NCI-H510A (cell line): ENCODE measurements at regions not wholly inside any gene's neighbourhood (a gene's known extent, or its start where the extent isn't known, plus 50 kb on each side); places are given as distances from the start of the nearest gene placed in this dataset.

ENCODE experiments used
- DNase-seq: peaks from one replicate; lab custom pipeline; 2025; lab: John Stamatoyannopoulos, UW

GRCh38 chr13:31049083-31049482 lies 112.6 kb downstream of the HSPH1 start:
- DNase-seq: no peak

DNA sequence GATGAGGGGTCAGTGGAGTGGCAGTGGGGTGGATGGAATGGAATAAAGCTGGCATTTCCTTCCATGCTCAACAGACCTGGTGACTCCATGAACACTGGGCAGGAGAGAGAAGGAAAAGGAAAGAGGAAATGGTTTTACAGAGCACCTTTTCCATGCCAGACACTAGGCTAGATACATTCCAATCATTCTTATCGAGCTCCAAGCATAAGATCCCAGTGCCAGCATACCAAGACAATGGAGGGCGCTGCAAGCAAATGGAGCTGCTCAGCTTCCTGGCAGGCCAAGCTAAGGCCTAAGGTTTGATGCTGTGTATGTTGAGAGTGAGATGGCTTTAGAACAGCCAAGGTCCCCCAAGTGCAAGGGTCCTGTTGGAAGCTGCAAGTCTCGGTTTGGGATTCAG lies 113.2 kb downstream of the HSPH1 start:
- DNase-seq: no peak

DNA sequence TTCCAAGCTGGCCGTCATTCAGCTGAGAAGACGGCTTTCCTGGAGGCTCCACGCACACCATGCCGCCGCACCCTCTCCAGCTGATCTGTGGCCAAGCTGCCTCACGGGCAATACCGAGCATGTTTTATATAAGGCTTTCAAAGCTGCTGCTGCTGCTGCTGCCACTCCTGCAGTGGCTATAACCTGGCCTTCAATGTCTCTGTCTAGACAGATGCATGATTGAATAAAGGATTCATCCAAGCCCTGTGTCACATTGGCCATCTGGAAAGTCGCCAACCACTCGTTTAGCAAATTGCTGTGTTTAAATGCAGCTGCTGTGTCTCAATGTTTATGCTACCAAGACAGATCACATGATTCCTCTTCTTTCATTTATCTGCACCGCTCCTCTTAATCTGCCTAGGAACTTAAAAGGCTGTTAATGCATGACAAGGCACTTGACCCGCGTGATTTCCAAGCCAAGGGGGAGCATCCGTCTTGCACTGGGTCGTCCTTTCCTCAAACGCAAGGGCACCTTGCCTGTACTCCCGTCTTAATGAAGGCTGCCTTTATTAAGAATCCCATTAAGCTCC lies 114.3 kb downstream of the TEX26 start:
- DNase-seq: peak; percentile 57

- no peak for DNase-seq
Observed at GRCh38 chr13:31045286-31046081, 113.0 kb downstream of the TEX26 start.

- peak; percentile 42 for DNase-seq
Observed at GRCh38 chr13:31044364-31045285, 112.2 kb downstream of the TEX26 start.

DNA sequence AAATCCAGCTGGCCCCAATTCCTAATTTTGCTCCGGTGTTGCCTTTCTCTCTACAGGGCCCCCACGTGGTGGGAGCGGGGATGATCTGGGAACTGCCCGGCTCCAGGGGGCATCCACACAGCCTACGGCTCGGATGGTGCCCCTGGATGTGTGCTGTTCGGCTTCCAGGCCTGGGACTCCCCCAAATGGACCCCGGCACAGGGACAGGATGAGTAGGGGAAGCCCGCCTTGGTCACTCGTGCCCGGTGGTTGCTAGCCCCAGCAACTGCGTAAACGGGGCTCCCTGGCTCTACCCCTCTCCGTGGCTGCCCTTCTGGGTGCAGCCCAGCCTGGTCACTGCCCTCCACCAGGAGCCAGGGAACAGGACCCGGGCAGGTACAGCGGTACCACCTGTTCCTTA lies 111.5 kb downstream of the TEX26 start:
- no peak for DNase-seq

GRCh38 chr13:31042481-31043165 lies 110.2 kb downstream of the TEX26 start:
- DNase-seq: no peak

DNA sequence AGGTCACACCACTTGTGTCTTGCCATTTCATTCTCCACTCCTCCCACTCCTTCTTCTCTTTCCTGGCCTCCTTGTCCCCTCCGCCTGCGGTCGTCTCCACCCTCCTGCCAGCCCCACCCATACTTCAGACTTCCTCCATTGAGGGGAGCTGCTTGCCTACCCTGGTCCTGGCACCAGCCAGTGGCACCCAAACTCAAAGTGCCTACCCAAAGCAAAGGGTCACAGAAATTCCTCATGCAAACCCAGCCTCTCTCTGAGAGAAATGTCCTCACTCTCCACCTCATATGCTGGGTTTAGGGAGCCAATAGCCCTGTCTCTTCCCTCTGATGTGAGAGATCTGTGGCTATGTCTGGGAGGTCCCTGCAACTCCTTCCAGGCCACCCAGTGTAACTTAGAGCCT lies 109.6 kb downstream of the TEX26 start:
- no peak for DNase-seq

GRCh38 chr13:31038834-31039552 lies 106.5 kb downstream of the TEX26 start:
- no peak for DNase-seq

DNA sequence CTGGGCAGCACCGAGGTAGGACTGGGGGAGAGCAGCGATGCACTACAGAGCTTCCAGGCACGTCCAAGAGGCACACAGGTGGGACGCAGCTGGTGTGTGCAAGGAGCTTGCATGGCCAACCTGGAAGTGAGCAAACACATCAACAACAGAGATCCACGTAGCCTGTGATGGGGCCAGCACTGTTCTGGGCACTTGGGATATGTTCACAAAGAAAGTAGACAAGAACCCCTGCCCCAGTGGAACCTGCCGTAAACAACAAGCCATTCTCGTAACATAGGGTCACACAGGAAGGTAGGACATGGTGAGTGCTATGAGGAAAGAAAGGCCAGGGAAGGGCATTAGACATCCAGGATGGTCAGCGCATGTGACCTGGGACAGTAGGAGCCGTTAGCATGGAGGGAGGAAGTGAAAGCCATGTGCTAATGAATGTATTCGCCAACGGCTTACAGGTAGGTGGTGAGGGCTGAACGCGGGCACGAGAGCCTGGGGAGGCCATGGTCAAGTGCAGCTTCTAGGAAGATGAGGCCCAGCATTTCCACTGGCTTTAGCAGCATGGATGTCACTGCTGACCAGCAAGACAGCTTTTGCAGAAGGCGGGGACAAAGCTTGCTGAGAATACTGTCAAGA lies 105.5 kb downstream of the TEX26 start:
- no peak for DNase-seq

GRCh38 chr13:31036731-31037695 lies 104.6 kb downstream of the TEX26 start:
- no peak for DNase-seq

DNA sequence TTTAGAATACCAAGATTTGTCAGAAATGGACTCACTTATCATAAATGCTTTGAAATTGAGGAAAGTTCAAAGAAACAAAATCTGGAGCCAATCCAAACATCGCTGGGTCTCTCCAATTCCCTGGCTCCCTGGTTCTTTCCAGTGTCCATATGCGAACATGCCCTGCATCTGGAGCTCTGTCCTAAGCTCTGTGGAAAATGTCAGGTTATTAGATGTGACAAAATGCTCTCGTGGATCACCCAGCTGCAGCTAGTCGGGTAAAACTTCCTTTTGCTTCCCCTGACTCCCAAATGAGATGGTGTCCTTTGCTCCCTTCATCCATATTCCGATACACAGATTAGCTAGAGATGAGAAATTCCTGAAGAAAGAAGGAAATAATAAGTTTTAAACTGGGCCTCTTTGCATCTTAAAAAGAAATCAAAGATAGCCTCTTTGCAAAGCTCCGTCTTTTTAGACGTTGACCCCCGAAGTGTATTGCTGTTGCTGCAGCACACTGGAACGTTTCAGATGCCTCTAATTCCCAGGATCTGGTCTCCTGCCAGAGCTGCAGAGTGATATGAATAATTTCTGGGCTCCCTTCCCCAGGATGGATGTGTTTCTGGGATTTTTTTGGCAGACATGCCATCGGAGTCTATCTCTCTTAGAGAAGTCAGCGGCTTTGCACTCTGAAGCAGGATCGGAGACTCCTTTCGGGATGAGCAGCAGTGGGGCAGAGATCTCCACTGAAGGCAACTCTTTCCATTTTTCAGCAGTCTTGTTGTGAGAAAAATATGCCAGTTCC lies 102.9 kb downstream of the TEX26 start:
- DNase-seq: no peak

GRCh38 chr13:31032528-31033113 lies 100.2 kb downstream of the TEX26 start:
- no peak for DNase-seq

- no peak for DNase-seq
Observed at GRCh38 chr13:31031482-31031881, 99.0 kb downstream of the TEX26 start.

DNA sequence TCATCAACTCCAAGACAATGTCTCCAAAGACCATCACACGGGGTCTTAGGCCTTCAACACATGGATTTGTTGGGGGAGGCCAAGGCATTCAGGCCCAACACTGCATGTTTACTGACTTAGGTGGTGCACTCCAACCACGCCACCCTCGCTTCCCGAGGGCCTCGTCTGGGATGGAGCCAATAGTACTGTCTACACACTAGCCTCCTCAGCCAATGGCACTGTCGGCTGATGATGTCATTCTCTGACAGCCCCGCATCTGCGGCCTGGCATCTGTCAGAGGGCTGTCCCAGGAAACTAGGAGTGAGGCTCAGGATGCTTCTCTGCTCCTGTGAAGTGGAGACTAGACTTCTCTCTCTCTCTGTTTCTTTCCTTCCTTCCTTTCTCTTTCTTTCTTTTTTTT lies 96.6 kb downstream of the TEX26 start:
- no peak for DNase-seq

DNA sequence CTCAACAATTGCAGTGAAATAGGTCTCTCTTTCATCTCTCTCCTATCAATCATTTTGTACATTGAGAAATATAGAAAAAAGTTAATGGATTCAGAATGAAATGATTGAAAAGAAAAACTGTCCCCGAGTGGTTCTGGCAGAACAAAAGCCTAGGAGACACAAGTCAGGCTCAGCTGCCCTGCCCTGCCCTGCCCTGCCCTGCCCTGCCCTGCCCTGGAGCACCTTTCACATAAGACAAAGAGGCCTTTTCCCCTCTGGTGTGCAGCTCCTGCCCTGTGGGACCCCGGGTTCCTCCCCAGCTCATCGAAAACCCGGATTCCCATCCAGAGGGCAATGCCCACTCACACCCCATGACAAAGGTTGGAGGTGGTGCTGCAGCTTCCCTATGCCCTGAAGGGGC lies 94.7 kb downstream of the TEX26 start:
- no peak for DNase-seq
